Lower lobe of right lung (tissue), 2 donors: ENCODE measurements at regions not wholly inside any gene's neighbourhood (a gene's known extent, or its start where the extent isn't known, plus 50 kb on each side); places are given as distances from the start of the nearest gene placed in this dataset.

Source experiments
- ATAC-seq, 2 donors: fragments of 200-7000 bp; cut with Tn5 transposase; one replicate each; pipeline ENCODE4 v1.9.1; 2020 to 2022; ENCODE audit warnings: mild to moderate bottlenecking in 2 of 2, moderate library complexity in 2 of 2
- DNase-seq: peaks from one replicate; pipeline ENCODE4 v3.0.0-alpha.2; 2020
- H3K27ac ChIP-seq: fragments of 200-600 bp; one replicate; pipeline ENCODE4 v1.8.0; 2022
- H3K27me3 ChIP-seq: fragments of 200-600 bp; one replicate; pipeline ENCODE4 v1.8.0; 2022; ENCODE audit warnings: low read depth
- H3K36me3 ChIP-seq: fragments of 200-600 bp; one replicate; pipeline ENCODE4 v1.8.0; 2022; ENCODE audit warnings: mild to moderate bottlenecking
- H3K4me1 ChIP-seq: fragments of 200-600 bp; one replicate; pipeline ENCODE4 v1.8.0; 2022
- H3K4me3 ChIP-seq: fragments of 200-600 bp; one replicate; pipeline ENCODE4 v1.8.0; 2022; ENCODE audit warnings: mild to moderate bottlenecking
- H3K9me3 ChIP-seq: fragments of 200-600 bp; one replicate; pipeline ENCODE4 v1.8.0; 2022
- intact Hi-C: fragments of 100-400 bp; cut with DNase I; formaldehyde crosslinking; loops from one replicate; pipeline ENCODE4 v1.11.0; 2022
- TF ChIP-seq, protein P1 (sequence below): fragments of 200-600 bp; IDR thresholded peaks from one replicate; pipeline ENCODE4 v1.8.0; 2022; ENCODE audit warnings: antibody characterized with exemption, mild to moderate bottlenecking
- donor health status: DM: no; HTN: yes; CAD: no; lungs with severe emphysema.

DNA sequence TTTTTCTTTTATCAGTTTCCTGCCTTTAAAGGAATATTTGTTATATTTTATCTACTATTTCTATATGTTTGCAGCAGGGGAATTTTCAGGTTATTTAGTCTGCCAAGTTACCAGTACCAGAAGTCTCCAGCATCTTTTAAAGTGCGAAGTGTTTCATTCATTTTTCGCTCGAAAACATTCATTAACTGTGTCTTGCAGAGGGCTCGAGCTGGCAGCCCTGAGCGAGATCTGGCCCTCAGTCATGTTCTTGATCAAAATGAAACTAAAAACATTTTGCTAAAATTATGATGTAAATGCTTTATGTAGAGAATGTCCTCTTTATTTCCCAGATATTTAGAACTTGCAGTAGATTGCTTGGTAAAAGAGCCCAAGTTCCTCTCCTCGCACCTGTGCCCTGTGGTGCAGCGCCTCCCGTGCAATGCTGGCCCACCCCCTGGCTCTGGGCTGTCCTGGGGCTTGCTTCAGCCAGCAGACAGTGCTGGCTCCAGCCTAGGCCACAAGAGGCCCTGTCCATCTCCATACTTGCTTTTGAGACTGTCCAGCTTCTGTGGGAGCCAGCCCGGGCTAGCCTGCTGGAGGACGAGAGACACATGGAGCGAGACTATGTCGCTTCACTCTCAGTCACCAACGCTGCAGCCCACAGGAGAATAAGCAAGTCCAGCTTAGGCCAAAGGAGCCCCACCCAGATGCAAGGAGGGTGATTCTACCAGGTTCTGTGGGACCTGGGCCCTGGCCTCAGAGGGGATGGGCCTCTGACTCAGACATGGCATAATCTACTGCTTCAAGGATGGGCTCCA, 71.9 kb upstream of the PRR23E start:
- DNase-seq: no peak
- Histone ChIP-seq H3K4me3 (no peak overlapping the region), H3K27ac (no peak overlapping the region), H3K27me3 (peaks cover 2% of the 10 kb centered on the region), H3K4me1 (no peaks in the 10 kb centered on the region), H3K36me3 (no peaks in the 10 kb centered on the region), H3K9me3 (no peaks in the 10 kb centered on the region)
- no peak for ATAC-seq
- TF ChIP-seq, protein P1, sequence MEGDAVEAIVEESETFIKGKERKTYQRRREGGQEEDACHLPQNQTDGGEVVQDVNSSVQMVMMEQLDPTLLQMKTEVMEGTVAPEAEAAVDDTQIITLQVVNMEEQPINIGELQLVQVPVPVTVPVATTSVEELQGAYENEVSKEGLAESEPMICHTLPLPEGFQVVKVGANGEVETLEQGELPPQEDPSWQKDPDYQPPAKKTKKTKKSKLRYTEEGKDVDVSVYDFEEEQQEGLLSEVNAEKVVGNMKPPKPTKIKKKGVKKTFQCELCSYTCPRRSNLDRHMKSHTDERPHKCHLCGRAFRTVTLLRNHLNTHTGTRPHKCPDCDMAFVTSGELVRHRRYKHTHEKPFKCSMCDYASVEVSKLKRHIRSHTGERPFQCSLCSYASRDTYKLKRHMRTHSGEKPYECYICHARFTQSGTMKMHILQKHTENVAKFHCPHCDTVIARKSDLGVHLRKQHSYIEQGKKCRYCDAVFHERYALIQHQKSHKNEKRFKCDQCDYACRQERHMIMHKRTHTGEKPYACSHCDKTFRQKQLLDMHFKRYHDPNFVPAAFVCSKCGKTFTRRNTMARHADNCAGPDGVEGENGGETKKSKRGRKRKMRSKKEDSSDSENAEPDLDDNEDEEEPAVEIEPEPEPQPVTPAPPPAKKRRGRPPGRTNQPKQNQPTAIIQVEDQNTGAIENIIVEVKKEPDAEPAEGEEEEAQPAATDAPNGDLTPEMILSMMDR: no peak
- intact Hi-C loops: no loop called here

DNA sequence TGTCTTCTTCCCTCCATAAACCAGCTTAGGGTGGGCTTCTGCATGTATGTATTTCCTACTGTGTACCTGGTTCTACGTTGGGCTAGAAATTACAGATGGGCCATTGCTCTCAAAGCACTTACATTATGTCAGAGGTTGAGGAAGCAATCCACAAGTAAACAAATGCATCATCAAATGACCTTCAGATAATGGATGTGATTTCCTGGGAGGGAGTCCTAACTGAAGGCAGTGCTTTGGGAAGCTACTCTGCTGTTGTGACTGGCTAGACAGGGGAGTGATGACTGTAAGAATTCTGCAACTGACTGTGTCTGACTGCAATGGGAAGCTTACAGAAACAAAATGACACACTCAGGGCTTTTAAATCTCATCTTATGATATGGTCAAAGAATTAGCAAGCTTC, 71.0 kb upstream of the PRR23E start:
- no peak for DNase-seq
- H3K4me3 ChIP-seq: no peak overlapping the region
- intact Hi-C loops: no loop called here
- no peak for ATAC-seq
- H3K27me3 ChIP-seq: peaks cover 4% of the 10 kb centered on the region
- H3K4me1 ChIP-seq: no peaks in the 10 kb centered on the region
- no peak overlapping the region for H3K27ac ChIP-seq
- H3K9me3 ChIP-seq: no peaks in the 10 kb centered on the region
- TF ChIP-seq, protein P1: no peak
- no peaks in the 10 kb centered on the region for H3K36me3 ChIP-seq

DNA sequence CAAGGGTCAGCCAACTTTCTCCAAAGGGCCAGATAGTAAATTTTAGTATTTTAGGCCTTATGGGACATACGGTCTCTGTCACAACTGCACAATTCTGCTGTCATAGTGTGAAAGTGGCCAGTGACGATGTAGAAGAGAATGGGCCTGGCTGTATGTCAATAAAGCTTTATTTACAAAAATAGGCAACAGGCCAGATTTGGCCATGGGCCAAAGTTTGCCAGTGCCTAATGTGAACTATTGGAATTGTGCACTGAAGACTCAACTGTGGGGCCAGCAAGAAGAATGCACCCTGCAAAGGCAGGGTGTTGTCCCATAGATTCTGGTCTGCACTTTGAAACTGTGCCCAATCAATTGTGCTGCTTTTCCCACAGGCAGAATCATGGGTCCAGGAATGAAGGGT, 69.4 kb upstream of the PRR23E start:
- peaks cover 4% of the 10 kb centered on the region for H3K27me3 ChIP-seq
- TF ChIP-seq, protein P1: no peak
- intact Hi-C loops: no loop called here
- H3K36me3 ChIP-seq: no peaks in the 10 kb centered on the region
- H3K4me1 ChIP-seq: no peaks in the 10 kb centered on the region
- no peak overlapping the region for H3K27ac ChIP-seq
- DNase-seq (no peak), ATAC-seq (no peak)
- H3K9me3 ChIP-seq: no peaks in the 10 kb centered on the region
- H3K4me3 ChIP-seq: no peak overlapping the region

DNA sequence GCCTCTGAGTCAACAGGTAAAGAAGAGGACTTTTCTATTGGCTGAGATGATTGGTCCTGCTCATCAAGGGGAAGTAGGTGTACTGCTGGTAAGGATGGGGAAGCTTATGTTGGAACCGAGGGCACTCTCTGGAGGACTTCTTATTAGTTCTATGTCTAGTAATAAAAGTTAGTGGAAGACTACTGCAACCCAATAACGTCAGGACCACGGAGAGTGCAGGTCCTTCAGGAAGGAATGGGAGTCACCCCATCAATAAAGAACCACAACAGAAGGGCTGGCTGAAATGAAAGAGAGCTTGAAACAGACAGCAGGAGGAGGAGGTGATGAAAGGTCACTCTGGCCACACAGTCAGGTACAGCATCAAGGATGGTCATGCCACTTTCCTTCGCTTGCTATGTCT, 68.8 kb upstream of the PRR23E start:
- Histone ChIP-seq H3K4me1 (no peaks in the 10 kb centered on the region), H3K4me3 (no peak overlapping the region), H3K36me3 (no peaks in the 10 kb centered on the region), H3K27me3 (peaks cover 4% of the 10 kb centered on the region), H3K9me3 (no peaks in the 10 kb centered on the region), H3K27ac (no peak overlapping the region)
- intact Hi-C loops: no loop called here
- DNase-seq: no peak
- ATAC-seq: no peak
- TF ChIP-seq, protein P1: no peak

DNA sequence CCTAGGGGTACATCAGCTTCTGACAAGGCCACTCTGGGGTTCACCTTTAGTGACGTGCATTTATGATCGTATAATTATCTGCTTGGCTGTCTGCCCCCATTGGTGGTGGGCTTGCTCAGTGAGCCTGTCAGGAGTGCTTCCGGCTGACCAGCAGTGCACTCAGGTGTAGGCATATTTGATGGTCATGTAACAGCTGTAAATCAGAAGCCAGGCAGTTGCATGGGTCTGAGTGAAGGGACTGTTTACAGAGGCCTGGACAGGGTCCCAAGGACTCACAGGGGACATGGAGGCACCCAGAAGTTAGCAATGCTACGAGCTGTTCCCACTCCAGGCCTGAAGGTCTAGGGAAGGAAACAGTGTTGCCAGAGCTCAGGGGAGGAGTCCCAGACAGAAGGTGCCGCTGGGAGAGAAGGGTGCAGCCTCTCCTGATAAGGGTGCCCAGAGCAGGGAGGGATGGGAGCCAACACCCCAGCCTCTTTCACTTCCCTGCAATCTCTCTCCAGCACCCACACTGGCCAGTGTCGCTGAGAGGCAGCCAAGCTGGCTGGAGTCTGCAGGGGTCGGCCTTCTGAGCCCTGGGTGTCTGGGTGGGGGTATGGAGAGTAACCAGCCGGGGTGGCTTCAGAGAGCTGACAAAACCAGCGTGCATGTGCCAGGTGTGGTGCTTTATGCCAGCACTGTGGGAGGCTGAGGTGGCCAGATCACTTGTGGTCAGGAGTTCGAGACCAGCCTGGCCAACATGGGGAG, 61.3 kb upstream of the PRR23E start:
- H3K27ac ChIP-seq: no peak overlapping the region
- intact Hi-C loops: no loop called here
- DNase-seq (no peak), ATAC-seq (no peak)
- H3K9me3 ChIP-seq: no peaks in the 10 kb centered on the region
- TF ChIP-seq, protein P1: no peak
- H3K27me3 ChIP-seq: peaks cover 41% of the 10 kb centered on the region
- no peaks in the 10 kb centered on the region for H3K36me3 ChIP-seq
- H3K4me3 ChIP-seq: no peak overlapping the region
- H3K4me1 ChIP-seq: peaks cover 13% of the 10 kb centered on the region
